A549 (cell line): ENCODE measurements at regions not wholly inside any gene's neighbourhood (a gene's known extent, or its start where the extent isn't known, plus 50 kb on each side); places are given as distances from the start of the nearest gene placed in this dataset.

ENCODE experiments used
- CHD4 ChIP-seq: fragments of 200-600 bp; sonication (generic); IDR thresholded peaks from 2 replicates; pipeline ENCODE4 v1.6.1; 2016; ENCODE audit warnings: antibody characterized with exemption, mild to moderate bottlenecking, borderline replicate concordance
- CTCF ChIP-seq: fragments of >200 bp; sonication (Bioruptor Twin); formaldehyde crosslinking; IDR thresholded peaks from 3 replicates; pipeline ENCODE4 v1.5.1; 2016
- E2F6 ChIP-seq: IDR thresholded peaks from 2 replicates; pipeline ENCODE4 v1.6.1; 2012; ENCODE audit warnings: low read depth, borderline replicate concordance
- FOSL2 ChIP-seq, 2 experiments: fragments of 450-650 bp in 1 of 2; fragments of >200 bp in 1 of 2; sonication (Bioruptor Twin) in 1 of 2; formaldehyde crosslinking; IDR thresholded peaks; 2 replicates each; pipeline versions ENCODE4 v1.5.0 to v1.6.1; 2016 to 2020; ENCODE audit warnings: mild to moderate bottlenecking in 1 of 2, moderate library complexity in 1 of 2
- HOXB13 ChIP-seq: fragments of 250-450 bp; sonication (Bioruptor Pico); IDR thresholded peaks from 2 replicates; pipeline ENCODE4 v1.5.0; 2020; ENCODE audit warnings: low read depth, mild to moderate bottlenecking, moderate library complexity
- MAZ ChIP-seq: fragments of 150-350 bp; IDR thresholded peaks from 2 replicates; pipeline ENCODE4 v1.6.1; 2014; ENCODE audit warnings: antibody characterized with exemption, low read depth, low read length, borderline replicate concordance
- POLR2A ChIP-seq: IDR thresholded peaks from 2 replicates; pipeline ENCODE4 v1.6.1; 2012; ENCODE audit warnings: mild to moderate bottlenecking, low read length
- SMC3 ChIP-seq: fragments of >200 bp; sonication (Bioruptor Twin); formaldehyde crosslinking; IDR thresholded peaks from 3 replicates; pipeline ENCODE4 v1.6.1; 2018; ENCODE audit warnings: inconsistent platforms
- SREBF2 ChIP-seq: fragments of 450-650 bp; IDR thresholded peaks from 2 replicates; pipeline ENCODE4 v1.6.1; 2014; ENCODE audit warnings: mild to moderate bottlenecking, moderate library complexity

GRCh38 chr9:14399756-14400657, 86.1 kb upstream of the NFIB start:
- TF ChIP-seq CTCF = no peak
- TF ChIP-seq MAZ = no peak
- no peak for TF ChIP-seq POLR2A
- no peak for TF ChIP-seq E2F6
- no peak for TF ChIP-seq SMC3
- TF ChIP-seq FOSL2 (IDR thresholded peaks at IDR 0.05) = no peak
- no peak for TF ChIP-seq FOSL2 (CRISPR knock-in tag; IDR thresholded peaks at IDR 0.05)
- no peak for TF ChIP-seq CHD4
- no peak for TF ChIP-seq HOXB13 (CRISPR knock-in tag)
- TF ChIP-seq SREBF2 = no peak
